Jurkat, Clone E6-1 (cell line): ENCODE measurements at regions not wholly inside any gene's neighbourhood (a gene's known extent, or its start where the extent isn't known, plus 50 kb on each side); places are given as distances from the start of the nearest gene placed in this dataset.
A peak's percentile ranks its signal among the peaks of the same experiment; 100 is the strongest.
"Not testable (repeated sequence)": the region's sequence is repeated elsewhere in the genome, so short reads cannot be mapped to it uniquely, and the experiment has no call there.

ENCODE experiments used
- DNase-seq: peaks from one replicate; pipeline ENCODE4 v3.0.0-alpha.2; 2011; ENCODE audit warnings: low read depth, low spot score
- H3K4me3 ChIP-seq: 2 replicates; pipeline ENCODE4 v1.5.1; 2011; ENCODE audit warnings: mild to moderate bottlenecking, low read length, control low read depth, moderate library complexity

- DNase-seq = no peak
- no peak overlapping the region for H3K4me3 ChIP-seq
Measured at GRCh38 chr6:137545073-137545472, 50.9 kb upstream of the OLIG3 start.

- H3K4me3 ChIP-seq = no peak overlapping the region
- no peak for DNase-seq
Measured at GRCh38 chr6:137547186-137547585, 53.0 kb upstream of the OLIG3 start.

- H3K4me3 ChIP-seq = no peak overlapping the region
- no peak for DNase-seq
Measured at GRCh38 chr6:137547601-137548000, 53.4 kb upstream of the OLIG3 start.

- no peak for DNase-seq
- no peak overlapping the region for H3K4me3 ChIP-seq
Measured at GRCh38 chr6:137549106-137549505, 54.9 kb upstream of the OLIG3 start.

- no peak for DNase-seq
- H3K4me3 ChIP-seq = no peak overlapping the region
Measured at GRCh38 chr6:137550535-137550934, 56.3 kb upstream of the OLIG3 start.

GRCh38 chr6:137552146-137552545 is 58.0 kb upstream of the OLIG3 start:
- DNase-seq = no peak
- no peak overlapping the region for H3K4me3 ChIP-seq

- H3K4me3 ChIP-seq = no peak overlapping the region
- no peak for DNase-seq
Measured at GRCh38 chr6:137552809-137553208, 58.6 kb upstream of the OLIG3 start.

DNA sequence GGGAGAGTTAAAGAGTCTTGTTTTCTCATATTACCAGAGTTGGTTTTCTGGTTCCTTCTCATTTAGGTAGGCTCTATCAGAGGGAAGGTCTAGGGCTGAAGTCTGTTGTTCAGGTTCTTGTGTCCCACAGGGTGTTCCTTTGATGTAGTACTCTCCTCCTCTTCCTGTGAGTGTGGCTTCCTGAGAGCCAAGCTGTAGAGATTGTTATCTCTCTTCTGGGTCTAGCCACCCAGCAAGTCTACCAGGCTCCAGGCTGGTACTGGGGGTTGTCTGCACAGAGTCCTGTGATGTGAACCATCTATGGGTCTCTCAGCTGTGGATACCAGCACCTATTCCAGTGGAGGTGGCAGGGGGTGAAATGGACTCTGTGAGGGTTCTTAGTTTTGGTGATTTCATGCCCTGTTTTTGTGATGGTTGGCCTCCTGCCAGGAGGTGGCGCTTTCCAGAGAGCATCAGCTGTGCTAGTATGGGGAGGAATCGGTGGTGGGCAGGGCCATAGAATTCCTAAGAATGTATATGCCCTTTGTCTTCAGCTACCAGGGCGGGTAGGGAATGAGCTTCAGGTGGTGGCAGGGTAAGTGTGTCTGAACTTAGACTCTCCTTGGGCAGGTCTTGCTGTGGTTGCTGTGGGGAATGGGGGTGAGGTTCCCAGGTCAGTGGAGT is 65.5 kb upstream of the OLIG3 start:
- not testable (repeated sequence) for H3K4me3 ChIP-seq
- DNase-seq = peak; percentile 87

DNA sequence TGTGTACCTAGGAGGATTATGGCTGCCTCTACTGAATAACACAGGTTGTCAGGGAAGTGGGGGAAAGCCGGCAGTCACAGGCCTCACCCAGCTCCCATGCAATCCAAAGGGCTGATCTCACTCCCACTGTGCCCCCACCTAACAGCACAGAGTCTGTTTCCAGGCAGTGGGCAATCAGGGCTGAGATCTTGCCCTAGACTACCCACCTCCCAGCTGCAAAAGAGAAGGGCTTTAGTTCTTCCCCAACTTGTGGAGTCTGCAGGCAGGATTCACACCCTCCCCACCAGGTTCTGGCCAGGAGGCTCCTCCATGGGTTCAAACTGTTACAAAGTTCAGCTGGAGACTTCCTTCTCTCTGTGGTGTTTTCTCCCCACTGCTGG is 66.0 kb upstream of the OLIG3 start:
- no peak for DNase-seq
- no peak overlapping the region; the same call in 1 of the 2 replicates for H3K4me3 ChIP-seq

GRCh38 chr6:137568067-137568466 is 73.9 kb upstream of the OLIG3 start:
- H3K4me3 ChIP-seq = no peak overlapping the region
- peak; percentile 61 for DNase-seq

GRCh38 chr6:137570393-137570792 is 76.2 kb upstream of the OLIG3 start:
- DNase-seq = no peak
- no peak overlapping the region for H3K4me3 ChIP-seq

GRCh38 chr6:137571854-137572253 is 77.7 kb upstream of the OLIG3 start:
- no peak overlapping the region for H3K4me3 ChIP-seq
- DNase-seq = peak; percentile 69

DNA sequence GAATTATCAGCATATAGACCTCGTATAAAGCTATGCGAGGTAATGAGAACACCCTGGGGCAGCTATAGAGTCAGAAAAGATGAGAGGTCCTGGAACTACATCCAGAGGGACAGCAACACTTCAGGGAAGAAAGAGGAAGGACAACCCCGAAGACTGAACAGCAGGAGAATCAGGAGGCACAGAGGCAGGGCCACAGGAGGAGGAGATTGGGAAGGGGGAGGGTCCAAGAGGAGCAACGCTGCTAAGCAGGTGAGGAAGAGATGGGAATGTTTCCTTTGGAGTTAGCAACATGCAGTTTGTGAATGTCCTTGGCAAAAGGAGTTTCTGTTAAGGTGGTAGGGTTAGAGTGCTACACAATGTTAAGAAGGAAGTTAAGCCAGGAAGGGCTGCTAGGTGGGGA is 79.5 kb upstream of the OLIG3 start:
- DNase-seq = no peak
- H3K4me3 ChIP-seq = no peak overlapping the region

DNA sequence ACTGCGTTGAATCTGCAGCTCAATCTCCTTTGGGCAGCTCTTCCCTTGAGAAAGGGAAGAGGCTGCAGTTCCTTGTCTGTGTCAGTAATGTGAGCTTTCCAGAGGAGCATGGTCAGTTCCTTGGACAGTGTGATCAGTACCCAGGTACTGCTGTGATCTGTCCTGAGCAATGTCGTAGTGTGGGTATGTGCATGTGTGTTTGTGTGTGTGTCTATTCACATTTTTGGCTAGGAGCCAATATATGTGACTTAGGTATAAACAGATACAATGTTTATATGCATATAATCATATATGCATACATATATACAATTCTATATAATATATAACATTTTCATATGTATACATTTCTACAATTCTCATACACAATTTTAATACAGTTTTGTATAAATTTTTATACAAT is 85.4 kb upstream of the OLIG3 start:
- H3K4me3 ChIP-seq = no peak overlapping the region
- no peak for DNase-seq

- H3K4me3 ChIP-seq = no peak overlapping the region
- no peak for DNase-seq
Measured at GRCh38 chr6:137581019-137581707, 87.0 kb upstream of the OLIG3 start.

DNA sequence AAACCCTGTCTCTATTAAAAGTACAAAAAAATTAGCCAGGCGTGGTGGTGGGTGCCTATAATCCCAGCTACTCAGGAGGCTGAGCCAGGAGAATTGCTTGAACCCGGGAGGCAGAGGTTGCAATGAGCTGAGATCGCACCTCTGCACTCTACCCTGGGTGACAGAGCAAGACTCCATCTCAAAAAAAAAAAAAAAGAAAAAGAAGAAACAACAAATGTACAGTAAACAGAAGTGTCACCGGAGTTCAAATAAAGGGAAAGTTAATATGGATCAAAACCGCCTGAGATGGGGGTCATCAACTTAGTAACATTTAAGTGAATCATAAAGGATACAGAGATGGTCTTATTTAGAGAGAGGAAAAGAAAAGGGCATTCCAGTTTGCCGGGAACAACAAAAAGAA is 89.3 kb upstream of the OLIG3 start:
- H3K4me3 ChIP-seq, DNase-seq: not testable (repeated sequence)

GRCh38 chr6:137588472-137588871 is 94.3 kb upstream of the OLIG3 start:
- no peak for DNase-seq
- H3K4me3 ChIP-seq = no peak overlapping the region

GRCh38 chr6:137589067-137589848 is 95.1 kb upstream of the OLIG3 start:
- peak; percentile 91 for DNase-seq
- H3K4me3 ChIP-seq = no peak overlapping the region

GRCh38 chr6:137590684-137591083 is 96.5 kb upstream of the OLIG3 start:
- no peak overlapping the region for H3K4me3 ChIP-seq
- DNase-seq = no peak

GRCh38 chr6:137601471-137601870 is 107.3 kb upstream of the OLIG3 start:
- DNase-seq = no peak

More at GRCh38 chr6:137601471-137601870, 107.3 kb upstream of the OLIG3 start:
- H3K4me3 ChIP-seq = no peak overlapping the region
